ENCODE measurements at regions not wholly inside any gene's neighbourhood (a gene's known extent, or its start where the extent isn't known, plus 50 kb on each side); places are given as distances from the start of the nearest gene placed in this dataset.
"Not testable (repeated sequence)": the region's sequence is repeated elsewhere in the genome, so short reads cannot be mapped to it uniquely, and the experiment has no call there.

DNA sequence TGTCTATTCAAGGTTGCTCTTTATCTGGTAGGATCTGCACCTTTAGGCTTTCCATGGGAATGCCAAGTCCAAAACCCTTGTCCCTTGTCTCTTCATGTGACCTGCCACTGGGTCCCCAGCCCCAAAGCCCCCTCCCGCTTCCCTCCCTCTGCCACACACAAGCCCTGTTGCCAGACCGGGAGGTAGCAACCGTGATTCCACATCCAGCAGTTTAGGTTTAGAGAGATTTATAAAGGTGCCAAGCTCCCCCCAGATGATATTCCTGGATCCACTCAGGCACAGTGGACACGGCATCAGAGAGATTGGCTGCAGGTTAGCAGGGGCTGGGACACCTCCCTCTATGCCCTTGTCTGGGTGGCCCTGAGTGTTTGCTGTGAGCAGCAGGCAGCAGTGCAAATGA lies 504.7 kb downstream of the CCDC171 start:
- DNase-seq: no peak

DNA sequence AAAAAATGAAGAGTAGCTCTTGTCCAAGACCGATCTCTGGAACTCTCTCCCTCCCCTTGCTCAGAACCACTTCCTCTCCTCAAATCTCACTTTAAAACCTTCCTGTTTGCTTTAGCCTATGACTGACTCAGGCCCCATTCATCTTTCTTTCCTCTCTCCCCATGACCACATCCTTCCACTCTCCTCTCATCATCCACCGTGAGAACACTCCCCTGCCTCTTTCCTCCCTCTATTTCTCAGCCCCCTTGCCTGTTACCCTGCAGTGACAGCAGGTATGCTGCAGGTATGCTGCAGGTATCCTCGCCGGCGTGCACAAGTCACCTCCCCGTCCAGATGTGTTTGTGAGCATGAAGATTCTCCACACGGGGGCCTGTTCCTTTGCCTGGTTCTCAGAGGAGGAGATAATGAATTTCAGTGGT lies 505.3 kb downstream of the CCDC171 start:
- no peak for DNase-seq

DNA sequence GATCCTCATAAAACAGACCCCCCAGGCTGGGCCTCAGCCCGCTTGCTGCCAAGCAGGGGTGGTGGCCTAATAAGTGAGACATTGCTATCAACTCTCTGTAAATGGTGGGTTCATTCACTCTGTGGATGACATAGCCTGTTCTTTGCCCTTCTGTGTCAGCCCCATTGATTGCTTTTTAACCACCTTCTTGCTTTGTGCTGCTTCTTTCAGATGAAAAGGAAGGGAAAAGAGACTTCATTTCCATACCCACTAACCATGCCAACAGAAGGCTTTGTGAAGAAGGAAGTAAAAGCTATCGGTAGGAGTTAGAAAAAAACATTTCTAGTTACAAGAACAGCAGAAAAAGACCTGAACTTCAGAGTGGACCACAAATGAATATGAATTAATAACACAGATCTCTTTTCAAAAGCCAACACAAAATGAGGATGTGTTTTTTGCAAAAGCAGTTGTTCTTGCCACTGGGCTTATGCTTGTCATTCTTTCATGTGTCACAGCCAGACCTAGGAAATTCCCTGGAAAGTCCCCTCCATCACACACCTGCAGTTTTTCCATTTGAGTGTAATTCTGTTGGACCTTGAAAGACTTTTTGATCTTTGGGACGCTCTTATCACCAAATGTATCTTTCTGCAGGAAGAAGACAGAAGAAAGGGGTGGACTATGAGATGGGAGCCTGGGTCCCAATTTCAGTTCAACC lies 507.7 kb downstream of the CCDC171 start:
- no peak for DNase-seq

DNA sequence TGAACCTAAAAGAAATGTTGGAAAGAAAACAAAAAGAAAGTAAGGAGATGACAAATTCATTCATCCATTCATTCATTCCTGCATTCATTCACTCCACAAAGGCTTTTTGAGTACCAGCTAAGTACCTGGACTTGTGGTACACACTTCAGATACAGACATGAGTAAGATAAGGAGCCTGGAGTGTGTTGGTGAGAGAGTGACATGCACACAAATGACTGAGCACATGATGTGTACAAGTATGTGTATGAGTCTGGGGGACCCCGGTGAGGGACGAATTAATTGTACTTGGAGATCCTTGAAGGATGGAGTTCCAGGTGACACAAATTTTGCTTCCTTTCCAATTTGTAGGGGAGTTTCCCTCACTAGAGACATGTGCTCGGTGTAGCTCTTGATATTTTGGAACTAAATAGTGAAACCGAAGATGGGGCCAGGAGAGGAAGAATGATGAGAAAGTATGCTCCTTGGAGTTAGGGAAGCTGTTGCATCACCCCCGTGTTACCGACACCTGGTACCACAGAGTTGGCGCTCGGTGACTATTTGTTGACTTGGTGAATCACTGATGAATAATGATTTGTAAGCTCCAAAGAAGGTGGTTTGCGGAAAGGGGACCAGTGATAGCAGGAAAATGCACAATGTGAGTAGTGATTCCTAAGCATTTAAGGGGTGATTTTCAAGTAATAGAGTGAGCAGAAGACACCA lies 509.8 kb downstream of the CCDC171 start:
- no peak for DNase-seq

DNA sequence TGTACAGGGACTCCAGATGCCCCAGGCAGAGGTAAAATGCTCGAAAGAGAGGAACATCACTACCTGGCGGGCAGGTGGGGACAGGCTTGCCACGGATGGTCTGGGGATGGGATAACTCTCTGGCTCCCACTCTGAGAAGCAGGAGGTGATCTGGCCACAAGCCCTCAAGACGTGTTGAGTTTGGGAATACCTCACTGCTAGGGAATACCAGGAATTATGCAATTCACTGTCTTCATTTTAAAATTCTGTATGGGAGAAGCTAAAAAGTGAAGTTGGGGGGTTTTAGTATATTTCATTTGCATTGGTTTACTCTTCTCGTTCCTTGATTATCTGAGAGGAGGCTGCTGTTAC lies 510.4 kb downstream of the CCDC171 start:
- DNase-seq: no peak

DNA sequence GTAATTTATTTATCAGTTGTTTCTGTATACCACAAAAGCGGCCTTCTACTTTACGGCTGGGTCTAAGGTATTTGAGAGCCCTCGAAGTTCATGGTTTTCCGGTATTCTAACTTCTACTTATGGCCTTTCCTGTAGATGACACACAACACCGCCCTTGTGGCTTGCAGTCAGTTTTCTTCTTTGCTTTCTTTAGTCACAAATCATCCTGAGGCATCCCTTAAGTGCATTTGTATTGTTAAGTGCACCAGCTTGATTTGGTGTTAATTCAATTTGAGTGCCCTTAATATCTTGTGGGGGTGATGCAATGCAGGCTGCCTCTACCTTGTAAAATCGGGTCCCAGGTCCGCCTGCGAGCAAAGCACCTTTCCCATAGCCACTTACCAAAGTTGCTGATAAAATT lies 511.9 kb downstream of the CCDC171 start:
- no peak for DNase-seq

DNA sequence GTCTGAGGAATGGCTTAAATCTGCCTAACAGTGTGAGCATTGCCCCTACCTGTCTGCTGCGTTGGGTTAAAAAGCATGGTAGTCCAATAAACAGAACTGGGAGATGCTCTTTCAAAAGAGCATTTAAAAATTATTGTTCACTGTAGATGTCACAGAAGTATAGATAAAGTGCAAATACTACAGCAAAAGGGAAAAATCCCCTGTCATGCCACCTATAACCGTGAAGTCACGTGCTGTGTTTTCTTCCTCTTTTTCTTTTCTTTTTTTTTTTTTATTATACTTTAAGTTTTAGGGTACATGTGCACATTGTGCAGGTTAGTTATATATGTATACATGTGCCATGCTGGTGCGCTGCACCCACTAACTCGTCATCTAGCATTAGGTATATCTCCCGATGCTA lies 513.4 kb downstream of the CCDC171 start:
- not testable (repeated sequence) for DNase-seq

DNA sequence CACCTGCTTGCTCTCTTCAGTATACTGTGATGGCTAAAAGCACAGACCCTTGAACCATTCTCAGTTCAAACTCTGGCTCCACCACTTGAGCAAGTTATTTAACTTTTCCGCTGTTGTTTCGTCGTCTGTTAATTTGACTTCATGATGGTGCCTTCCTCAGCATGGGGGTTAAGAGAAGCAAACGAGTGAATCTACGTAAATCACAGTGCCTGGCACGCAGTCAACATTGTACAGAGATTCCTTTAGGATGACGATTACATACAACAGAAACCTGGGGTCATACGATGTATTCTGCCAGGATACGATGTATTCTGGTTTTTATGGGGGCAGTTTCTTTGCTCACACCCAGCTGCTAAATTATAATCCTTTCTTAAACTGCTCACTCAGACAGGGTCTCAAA lies 515.6 kb downstream of the CCDC171 start:
- DNase-seq: no peak

DNA sequence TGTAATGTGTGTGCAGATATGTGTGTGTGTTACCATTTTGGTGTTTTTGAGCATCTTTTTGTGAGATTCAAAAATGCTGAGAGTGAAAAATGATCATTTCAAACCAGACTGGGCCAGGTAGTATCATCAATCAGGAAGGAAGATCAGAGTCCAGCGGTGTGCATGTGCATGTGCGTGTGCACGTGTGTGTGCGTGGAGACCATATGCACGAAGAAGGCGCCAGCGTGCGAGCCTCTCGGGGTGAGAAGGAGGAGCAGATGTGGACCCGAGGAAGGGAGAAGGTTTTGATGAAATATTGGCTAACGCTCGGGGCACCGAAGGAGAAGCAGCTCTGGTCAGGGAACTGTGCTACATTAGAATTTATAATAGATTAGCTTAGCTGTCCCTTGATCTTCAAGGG lies 516.4 kb downstream of the CCDC171 start:
- DNase-seq: no peak

DNA sequence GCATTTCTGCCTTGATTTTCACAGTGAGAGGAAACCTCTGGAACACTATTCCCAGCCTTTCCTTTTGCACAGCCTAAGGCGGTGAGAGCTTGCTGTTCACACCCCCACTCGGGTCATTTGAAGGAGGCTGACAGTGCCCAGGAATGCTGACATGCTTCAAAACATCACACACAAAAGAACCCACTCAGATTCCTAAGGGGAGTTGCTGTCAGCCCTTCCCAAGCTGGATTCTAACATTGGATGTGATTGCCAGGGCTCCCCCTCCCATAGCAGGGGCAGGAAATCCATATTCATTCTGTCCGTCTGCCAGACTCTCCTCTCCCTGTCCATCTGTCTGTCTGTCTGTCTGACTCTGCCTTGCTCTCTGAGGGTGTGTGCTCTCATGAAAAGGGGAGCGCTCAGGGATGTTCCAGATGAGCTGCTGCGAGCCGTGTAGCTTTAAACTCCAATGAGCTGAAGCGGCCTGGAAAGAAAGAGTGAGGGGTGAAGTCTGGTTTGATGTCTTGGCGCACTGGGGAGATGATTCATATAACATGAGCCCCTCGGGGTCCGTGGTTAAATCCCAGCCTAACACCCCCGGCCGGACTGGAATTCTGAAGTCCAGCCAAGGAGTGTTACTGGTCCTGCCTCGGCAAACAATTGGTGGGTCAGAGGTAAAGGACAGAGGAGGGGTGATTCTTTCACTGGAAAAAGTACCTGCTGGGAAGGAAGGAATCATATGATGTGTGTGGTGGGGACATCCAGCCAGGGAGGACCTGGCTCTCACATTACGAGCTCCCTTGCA lies 517.0 kb downstream of the CCDC171 start:
- DNase-seq: no peak

DNA sequence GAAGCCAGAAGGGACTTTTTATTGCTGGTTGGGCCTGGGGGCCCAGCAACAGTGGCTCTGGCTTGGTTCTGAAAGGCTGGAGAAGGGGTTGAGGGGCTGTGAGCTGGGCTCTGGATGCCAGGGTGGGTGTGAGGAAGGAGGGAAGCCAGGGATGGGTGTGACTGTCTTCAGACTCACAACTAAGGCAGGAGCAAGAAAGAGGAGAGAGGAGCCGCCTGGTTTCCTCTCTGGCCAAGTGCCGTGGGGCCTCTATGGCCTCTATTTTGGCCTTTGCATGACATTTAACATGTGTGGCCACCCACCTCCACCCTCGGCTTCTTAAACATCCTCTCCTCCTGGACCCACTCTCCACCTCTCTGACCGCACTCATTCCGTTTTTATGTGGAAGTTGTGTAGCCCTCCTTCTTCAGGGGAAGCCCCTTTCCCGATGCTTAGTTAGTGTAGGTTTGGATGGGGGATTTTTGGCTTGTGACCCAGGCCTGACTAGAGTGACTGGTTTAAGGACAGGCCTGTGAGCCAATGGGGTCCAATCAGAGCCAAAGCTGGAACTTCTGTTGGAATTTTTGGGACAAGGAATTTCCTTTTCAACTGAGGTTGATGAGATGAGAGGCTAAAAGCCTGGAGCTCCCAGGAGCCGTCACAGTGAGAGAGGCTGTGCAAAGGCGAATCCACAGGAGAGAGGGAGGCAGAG lies 517.8 kb downstream of the CCDC171 start:
- no peak for DNase-seq

DNA sequence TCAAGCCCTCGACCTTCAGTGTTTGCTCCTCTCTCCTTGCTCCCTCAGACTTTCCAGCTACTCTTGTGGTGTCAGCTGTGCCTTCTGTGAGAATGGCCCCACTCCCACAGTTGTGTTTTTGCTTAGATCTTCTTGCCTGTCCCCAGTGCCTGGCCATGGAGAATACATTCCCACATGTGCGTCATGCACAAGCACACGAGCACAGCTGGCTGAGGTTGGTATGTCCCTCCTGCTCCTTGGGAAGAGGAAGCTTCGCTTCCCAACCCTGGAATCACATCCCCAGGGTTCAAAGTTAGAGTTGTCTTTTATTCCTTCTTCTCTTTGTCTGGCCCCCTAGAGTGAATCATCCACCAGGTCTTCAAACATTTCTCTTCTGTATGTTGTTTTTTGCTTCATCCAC lies 518.6 kb downstream of the CCDC171 start:
- DNase-seq: no peak

DNA sequence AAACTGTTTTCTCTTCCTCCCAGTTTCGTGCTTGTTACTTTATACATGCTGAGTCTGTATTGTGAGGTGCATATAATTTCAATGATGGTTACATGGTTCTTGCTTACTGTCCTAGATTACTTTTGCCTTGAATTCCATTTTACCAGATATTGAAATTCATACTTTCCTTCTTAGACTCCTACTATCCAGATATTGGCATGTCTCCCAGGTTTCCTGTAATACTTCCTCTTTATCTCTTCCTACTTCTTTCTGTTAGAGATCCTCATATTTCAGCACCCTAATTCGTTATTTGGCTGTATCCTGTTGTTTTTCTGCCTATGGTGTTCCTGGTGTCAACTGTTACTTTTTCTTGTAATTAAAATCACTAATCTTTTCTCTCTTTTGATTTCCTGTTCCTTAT lies 522.1 kb downstream of the CCDC171 start:
- no peak for DNase-seq

DNA sequence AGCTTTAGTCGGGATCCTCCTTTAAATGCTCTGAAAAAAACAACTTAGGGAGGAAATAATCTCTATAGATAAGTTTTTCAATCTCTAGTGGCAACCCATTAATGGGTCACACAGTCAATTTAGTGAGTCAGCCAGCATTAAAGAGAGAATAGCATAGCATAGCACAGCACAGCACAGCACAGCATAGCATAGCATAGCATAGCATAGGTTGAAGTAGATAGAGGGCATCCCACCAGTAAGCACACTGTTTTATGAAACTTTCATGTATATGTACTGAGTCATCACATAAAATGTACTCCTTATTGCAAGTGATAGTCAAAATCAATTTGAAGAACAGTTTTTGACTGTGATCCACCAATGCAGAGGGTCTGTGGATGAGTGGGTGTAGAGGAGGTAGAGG lies 522.9 kb downstream of the CCDC171 start:
- no peak for DNase-seq

DNA sequence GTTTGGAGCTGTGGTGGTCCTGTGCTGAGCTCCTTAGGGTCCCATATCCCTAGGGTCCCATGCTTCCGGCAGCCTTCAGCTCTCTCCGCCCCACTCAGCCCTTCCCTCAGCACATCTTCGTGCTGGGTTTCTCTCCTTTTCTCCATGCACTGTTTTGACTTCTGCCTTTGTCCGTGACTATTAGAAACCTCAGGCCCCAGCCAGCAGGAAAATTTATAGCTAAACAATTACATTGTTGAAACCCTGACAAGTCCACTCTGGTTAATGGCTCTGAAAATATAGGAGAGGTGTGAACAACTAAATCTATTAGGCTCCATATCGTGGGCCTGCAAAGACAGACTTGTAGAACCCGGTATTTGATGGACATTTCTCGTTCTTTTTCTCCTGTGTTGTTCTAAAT lies 523.7 kb downstream of the CCDC171 start:
- no peak for DNase-seq

DNA sequence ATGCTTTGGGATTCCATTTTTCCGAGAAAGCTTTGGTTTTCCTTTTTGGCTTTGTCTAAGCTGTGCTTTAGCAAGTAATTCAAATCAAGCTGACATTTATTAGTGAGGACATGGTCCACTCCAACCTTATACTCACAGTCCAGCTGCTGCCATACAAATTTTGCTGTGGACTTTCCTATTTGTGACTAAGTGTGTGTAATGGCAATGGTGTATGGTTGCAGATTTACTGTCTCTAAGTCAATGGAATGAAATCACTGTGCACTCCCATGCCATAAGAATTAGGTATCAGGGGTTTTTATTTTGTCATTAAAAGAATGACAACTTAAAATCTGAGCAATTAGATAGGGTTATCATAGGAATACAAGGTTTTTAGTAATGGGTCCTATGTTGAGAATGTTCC lies 530.0 kb downstream of the CCDC171 start:
- no peak for DNase-seq

DNA sequence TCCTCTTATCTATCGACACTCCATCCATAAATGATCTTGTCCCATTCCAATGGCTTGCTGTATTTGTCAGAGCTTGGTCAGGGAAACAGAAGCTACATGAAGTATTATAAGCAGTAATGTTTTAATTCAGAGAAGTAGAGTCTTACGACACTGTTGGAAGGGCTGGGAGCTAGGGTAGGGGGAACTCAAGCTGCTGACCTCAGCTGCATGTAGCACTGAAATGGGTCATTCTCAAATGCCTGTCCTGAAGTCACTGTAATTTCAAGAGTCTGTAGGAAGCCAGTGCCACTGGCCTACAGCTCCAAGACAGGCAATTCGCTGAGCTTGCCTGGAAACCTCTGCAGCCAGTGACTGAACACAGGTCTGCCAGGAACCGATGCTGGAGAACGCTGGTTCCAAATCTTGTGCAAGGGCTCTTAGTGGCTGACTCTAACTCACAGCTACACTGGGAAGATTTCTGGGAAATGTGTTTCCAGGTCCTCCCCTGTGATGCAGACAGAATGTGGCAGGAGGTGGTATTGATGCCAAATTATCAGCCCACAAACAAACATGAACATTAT lies 532.4 kb downstream of the CCDC171 start:
- no peak for DNase-seq

DNA sequence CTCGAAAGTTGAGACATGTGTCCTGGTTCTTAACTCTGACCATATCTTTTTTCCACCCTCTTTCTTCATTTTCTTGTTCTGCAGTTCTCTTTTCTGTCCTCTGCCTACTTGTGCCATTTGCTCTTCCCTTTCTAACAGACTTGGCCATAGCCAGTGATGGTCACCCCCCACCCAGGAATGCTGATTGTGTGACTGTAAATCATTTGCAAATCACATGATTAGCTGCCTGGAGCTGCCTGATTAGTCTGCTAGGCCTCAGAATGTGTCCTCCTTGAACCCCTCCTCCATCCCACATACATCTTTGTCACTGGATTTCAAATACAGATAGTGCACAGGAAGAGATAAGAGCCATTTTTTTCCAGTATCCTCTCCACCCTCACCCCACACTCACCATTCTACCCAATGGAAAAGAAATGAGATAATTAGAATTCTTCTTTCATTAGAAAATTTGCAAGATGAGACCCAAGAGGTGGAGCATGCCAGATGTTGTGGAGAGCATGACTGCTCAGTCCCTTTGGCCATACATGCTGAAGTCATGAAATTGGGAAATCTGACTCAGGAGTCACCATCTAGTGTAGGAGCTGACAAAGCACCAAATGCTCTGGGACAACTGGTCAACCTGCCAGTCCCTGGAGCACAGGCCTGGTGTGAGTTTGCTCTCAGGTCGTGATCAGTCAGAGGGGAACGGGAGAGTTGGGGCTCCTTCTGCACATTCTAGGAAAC lies 538.2 kb downstream of the CCDC171 start:
- no peak for DNase-seq

DNA sequence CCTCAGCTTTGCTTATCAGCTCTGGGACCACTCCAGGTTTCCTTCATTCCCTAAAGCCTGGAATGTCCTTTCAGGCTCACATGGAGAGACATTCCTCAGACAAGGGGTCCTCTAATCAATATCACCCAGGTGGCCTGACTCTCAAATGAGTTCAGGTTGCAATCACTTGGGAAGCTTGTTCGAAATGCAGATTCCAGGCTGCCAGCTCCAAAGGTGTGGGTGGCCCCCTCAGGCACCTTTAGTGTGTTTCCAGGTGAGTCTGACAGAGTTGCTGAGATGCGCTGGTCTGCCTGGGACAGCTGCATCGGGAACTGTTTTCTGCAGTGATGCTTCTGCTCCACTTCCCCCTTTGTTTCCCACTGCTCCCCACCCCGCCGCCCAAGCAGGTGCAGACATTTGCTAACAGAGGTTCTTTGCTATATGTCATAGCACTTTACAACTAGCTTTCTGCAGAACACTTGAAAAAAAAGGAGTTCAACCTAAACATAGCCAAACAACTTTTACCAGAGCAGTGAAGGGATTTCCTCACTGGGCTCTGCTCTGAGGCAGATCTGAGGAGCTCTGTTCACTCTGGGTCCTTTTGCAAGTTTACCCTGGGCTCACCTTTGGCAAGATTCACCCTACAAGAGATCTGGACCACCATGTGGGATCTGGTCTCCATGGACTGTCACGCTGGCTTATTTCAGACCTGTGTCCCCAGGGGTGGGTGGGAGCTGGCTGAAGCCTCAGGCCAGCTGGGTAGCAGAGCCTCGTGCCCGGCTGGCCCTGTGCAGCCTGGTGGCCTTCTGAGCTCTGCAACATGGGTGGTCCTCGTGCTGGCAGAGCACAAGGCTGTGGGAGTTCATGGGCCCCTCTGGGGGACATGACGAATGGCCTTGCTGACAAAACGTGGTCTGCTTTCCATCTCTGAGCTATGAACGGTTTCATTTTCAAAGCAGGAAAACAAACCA lies 539.6 kb downstream of the CCDC171 start:
- DNase-seq: no peak

DNA sequence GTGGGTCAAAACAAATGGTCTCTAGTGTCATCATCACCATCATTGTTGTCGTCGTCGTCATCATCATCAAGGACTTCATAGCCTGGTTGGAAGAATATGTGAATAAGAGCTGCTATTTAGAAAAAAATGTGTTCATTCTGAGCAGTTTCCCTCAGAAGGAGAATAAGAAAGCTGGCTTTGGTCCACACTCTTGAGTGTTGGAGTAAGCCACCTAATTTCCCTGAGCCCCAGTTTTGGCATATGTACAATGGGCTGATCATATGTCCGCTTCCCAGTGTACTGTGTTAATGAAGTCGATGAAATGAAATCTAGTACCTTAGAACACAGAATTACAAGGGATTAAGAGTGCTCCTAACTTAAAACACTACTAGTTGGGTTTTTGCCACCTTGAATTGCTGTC lies 545.5 kb downstream of the CCDC171 start:
- DNase-seq: no peak
